T-cell (primary cell): ENCODE measurements at regions not wholly inside any gene's neighbourhood (a gene's known extent, or its start where the extent isn't known, plus 50 kb on each side); places are given as distances from the start of the nearest gene placed in this dataset.

Source experiments
- ATAC-seq, 4 experiments: fragments of 200-7000 bp in 3 of 4; fragments of 150-1000 bp in 1 of 4; cut with Tn5 transposase; replicated peaks in 1 of 4; 1 replicate in 3 of 4; 2 replicates in 1 of 4; pipeline ENCODE4 v1.10.0; 2021; ENCODE audit warnings: moderate library complexity in 3 of 4, mild to moderate bottlenecking in 2 of 4, moderate number of reproducible peaks in 1 of 4
- CTCF ChIA-PET, 2 donors: fragments of 300-600 bp; sonication (Branson Sonifier 250); formaldehyde crosslinking; loops; one replicate each; lab custom pipeline; 2022; ENCODE audit warnings: antibody characterized with exemption in 2 of 2; lab: Charles Lee
- POLR2A ChIA-PET, 2 donors: fragments of 300-600 bp; sonication (Branson Sonifier 250); formaldehyde crosslinking; loops; one replicate each; lab custom pipeline; 2022; ENCODE audit warnings: antibody characterized with exemption in 2 of 2; lab: Charles Lee
- DNase-seq, 35 experiments: peaks; one replicate each; pipeline versions ENCODE4 v3.0.0 to v3.0.0-alpha.2; 2013 to 2023
- H3K27ac ChIP-seq: one replicate; pipeline ENCODE4 v1.5.1; 2013; ENCODE audit warnings: low read length
- H3K27me3 ChIP-seq, 2 experiments: replicated peaks in 1 of 2; 1 replicate in 1 of 2; 2 replicates in 1 of 2; pipeline versions ENCODE4 v1.6.1 to v1.7.0; 2013; ENCODE audit warnings: low read length in 1 of 2, mixed read lengths in 1 of 2; ENCODE audit not compliant: control insufficient read depth in 2 of 2, insufficient read depth in 2 of 2; ENCODE audit errors: extremely low read depth in 1 of 2
- H3K36me3 ChIP-seq, 2 donors: 1 replicate in 1 of 2; 2 replicates in 1 of 2; pipeline versions ENCODE4 v1.6.1 to v1.7.0; 2013; ENCODE audit warnings: low read length in 1 of 2; ENCODE audit not compliant: control insufficient read depth in 2 of 2, insufficient read depth in 1 of 2; ENCODE audit errors: extremely low read depth in 1 of 2
- H3K4me1 ChIP-seq, 2 experiments: 1 replicate in 1 of 2; 2 replicates in 1 of 2; pipeline versions ENCODE4 v1.6.1 to v1.7.0; 2013; ENCODE audit warnings: low read length in 2 of 2, mixed read lengths in 1 of 2; ENCODE audit not compliant: insufficient read depth in 2 of 2, control insufficient read depth in 1 of 2; ENCODE audit errors: extremely low read depth in 1 of 2
- H3K4me3 ChIP-seq, 2 donors: 1 replicate in 1 of 2; 2 replicates in 1 of 2; pipeline versions ENCODE4 v1.5.1 to v1.7.0; 2013; ENCODE audit warnings: mild to moderate bottlenecking in 2 of 2, low read length in 1 of 2, moderate library complexity in 1 of 2; ENCODE audit not compliant: control insufficient read depth in 1 of 2; ENCODE audit errors: extremely low read depth in 1 of 2
- H3K9me3 ChIP-seq: 2 replicates; pipeline ENCODE4 v1.7.0; 2013
- H3K27ac Mint-ChIP-seq, 2 donors: one replicate each; pipeline ENCODE4 v1.8.0; 2020 to 2021; ENCODE audit warnings: mild to moderate bottlenecking in 2 of 2, mixed read lengths in 2 of 2
- H3K27me3 Mint-ChIP-seq, 2 donors: one replicate each; pipeline ENCODE4 v1.8.0; 2021 to 2022; ENCODE audit warnings: mixed read lengths in 2 of 2
- H3K36me3 Mint-ChIP-seq: one replicate; pipeline ENCODE4 v1.8.0; 2021; ENCODE audit warnings: mixed read lengths
- H3K4me1 Mint-ChIP-seq, 3 donors: one replicate each; pipeline ENCODE4 v1.8.0; 2020 to 2022; ENCODE audit warnings: mixed read lengths in 3 of 3, mild to moderate bottlenecking in 1 of 3
- H3K4me3 Mint-ChIP-seq, 3 donors: one replicate each; pipeline ENCODE4 v1.8.0; 2020 to 2022; ENCODE audit warnings: mild to moderate bottlenecking in 3 of 3, mixed read lengths in 3 of 3, moderate library complexity in 3 of 3
- H3K9me3 Mint-ChIP-seq, 3 donors: one replicate each; pipeline ENCODE4 v1.8.0; 2020 to 2022; ENCODE audit warnings: mixed read lengths in 3 of 3
- whole genome bisulfite sequencing: methylation state at CpG from one replicate; pipeline ENCODE4 v1.1.5; 2013; ENCODE audit warnings: missing lambda C conversion rate; ENCODE audit not compliant: insufficient coverage; 5-methylcytosine and 5-hydroxymethylcytosine counted together

- H3K27ac ChIP-seq = no peak overlapping the region
- no peak for ATAC-seq
- no peak for DNase-seq
- Mint-ChIP-seq H3K4me3 (no peak overlapping the region), H3K27ac (no peak overlapping the region), H3K27me3 (no peaks in the 10 kb centered on the region), H3K36me3 (no peaks in the 10 kb centered on the region), H3K4me1 (no peaks in the 10 kb centered on the region), H3K9me3 (no peaks in the 10 kb centered on the region)
- no peaks in the 10 kb centered on the region for H3K4me1 ChIP-seq
- no CpG with 5 or more reads among the region's 4 CpGs for WGBS
- ChIA-PET POLR2A (no interaction called here), CTCF (no interaction called here)
- no peak overlapping the region for H3K4me3 ChIP-seq
- no peaks in the 10 kb centered on the region for H3K27me3 ChIP-seq
- no peaks in the 10 kb centered on the region for H3K9me3 ChIP-seq
- no peaks in the 10 kb centered on the region for H3K36me3 ChIP-seq
Observed at GRCh38 chr18:67964462-67964861, 447.9 kb upstream of the DSEL start.

GRCh38 chr18:67961701-67962440 lies 445.4 kb upstream of the DSEL start:
- Histone ChIP-seq H3K4me3 (no peak overlapping the region), H3K4me1 (no peaks in the 10 kb centered on the region), H3K36me3 (no peaks in the 10 kb centered on the region), H3K27me3 (no peaks in the 10 kb centered on the region), H3K27ac (no peak overlapping the region), H3K9me3 (no peaks in the 10 kb centered on the region)
- H3K9me3 Mint-ChIP-seq = no peaks in the 10 kb centered on the region
- no peak overlapping the region for H3K4me3 Mint-ChIP-seq
- ChIA-PET CTCF (interaction anchor here in 1 of 2 donors (0.5 kb wide), 1 partner anchor 699 kb away, joined by 4 read pairs; no protein-coding TSS in a partner anchor), POLR2A (no interaction called here)
- ATAC-seq (no peak), DNase-seq (no peak)
- no peaks in the 10 kb centered on the region for H3K36me3 Mint-ChIP-seq
- no peaks in the 10 kb centered on the region for H3K27me3 Mint-ChIP-seq
- H3K4me1 Mint-ChIP-seq = no peaks in the 10 kb centered on the region
- WGBS = no CpG with 5 or more reads among the region's 7 CpGs
- H3K27ac Mint-ChIP-seq = no peak overlapping the region

- ChIA-PET POLR2A (no interaction called here), CTCF (no interaction called here)
- Histone ChIP-seq H3K4me1 (no peaks in the 10 kb centered on the region), H3K27ac (no peak overlapping the region), H3K4me3 (no peak overlapping the region), H3K27me3 (no peaks in the 10 kb centered on the region), H3K36me3 (no peaks in the 10 kb centered on the region), H3K9me3 (no peaks in the 10 kb centered on the region)
- H3K9me3 Mint-ChIP-seq = no peaks in the 10 kb centered on the region
- H3K27ac Mint-ChIP-seq = no peak overlapping the region
- no peak for DNase-seq
- no peaks in the 10 kb centered on the region for H3K36me3 Mint-ChIP-seq
- no peak overlapping the region for H3K4me3 Mint-ChIP-seq
- H3K4me1 Mint-ChIP-seq = no peaks in the 10 kb centered on the region
- no CpG with 5 or more reads among the region's 2 CpGs for WGBS
- H3K27me3 Mint-ChIP-seq = no peaks in the 10 kb centered on the region
- no peak for ATAC-seq
Observed at GRCh38 chr18:67957684-67958083, 441.2 kb upstream of the DSEL start.

GRCh38 chr18:67954594-67954993 lies 438.1 kb upstream of the DSEL start:
- POLR2A ChIA-PET = no interaction called here
- Mint-ChIP-seq H3K36me3 (no peaks in the 10 kb centered on the region), H3K4me1 (no peaks in the 10 kb centered on the region), H3K9me3 (no peaks in the 10 kb centered on the region), H3K27ac (no peak overlapping the region), H3K27me3 (no peaks in the 10 kb centered on the region), H3K4me3 (no peak overlapping the region)
- DNase-seq (no peak), ATAC-seq (no peak)
- no peaks in the 10 kb centered on the region for H3K9me3 ChIP-seq
- WGBS = 41% methylated on average over 2 of the region's 3 CpGs
- no peak overlapping the region for H3K4me3 ChIP-seq
- H3K27me3 ChIP-seq = no peaks in the 10 kb centered on the region
- H3K36me3 ChIP-seq = no peaks in the 10 kb centered on the region
- no peak overlapping the region for H3K27ac ChIP-seq
- CTCF ChIA-PET = no interaction called here
- H3K4me1 ChIP-seq = no peaks in the 10 kb centered on the region

GRCh38 chr18:67951137-67951536 lies 434.6 kb upstream of the DSEL start:
- no peaks in the 10 kb centered on the region for H3K27me3 ChIP-seq

GRCh38 chr18:67938660-67939059 lies 422.1 kb upstream of the DSEL start:
- no peak for DNase-seq

More at GRCh38 chr18:67951137-67951536, 434.6 kb upstream of the DSEL start:
- 93% methylated on average over 3 of the region's 7 CpGs for WGBS
- no peak overlapping the region for H3K27ac Mint-ChIP-seq
- DNase-seq = no peak
- no peaks in the 10 kb centered on the region for H3K4me1 ChIP-seq
- H3K27me3 Mint-ChIP-seq = no peaks in the 10 kb centered on the region
- H3K36me3 Mint-ChIP-seq = no peaks in the 10 kb centered on the region
- CTCF ChIA-PET = interaction anchor here in 1 of 2 donors (0.6 kb wide), 1 partner anchor 1931 kb away, joined by 3 read pairs; no protein-coding TSS in a partner anchor
- ATAC-seq = no peak
- no peak overlapping the region for H3K4me3 Mint-ChIP-seq
- no peak overlapping the region for H3K4me3 ChIP-seq
- POLR2A ChIA-PET = no interaction called here
- H3K27ac ChIP-seq = no peak overlapping the region
- H3K4me1 Mint-ChIP-seq = no peaks in the 10 kb centered on the region
- H3K9me3 Mint-ChIP-seq = no peaks in the 10 kb centered on the region
- H3K36me3 ChIP-seq = no peaks in the 10 kb centered on the region
- H3K9me3 ChIP-seq = no peaks in the 10 kb centered on the region

More at GRCh38 chr18:67938660-67939059, 422.1 kb upstream of the DSEL start:
- whole genome bisulfite sequencing = 61% methylated on average over 2 of the region's 3 CpGs
- Histone ChIP-seq H3K4me3 (no peak overlapping the region), H3K9me3 (no peaks in the 10 kb centered on the region), H3K27me3 (no peaks in the 10 kb centered on the region), H3K4me1 (no peaks in the 10 kb centered on the region), H3K27ac (no peak overlapping the region), H3K36me3 (no peaks in the 10 kb centered on the region)
- no peak for ATAC-seq
- H3K4me3 Mint-ChIP-seq = no peak overlapping the region
- H3K27me3 Mint-ChIP-seq = no peaks in the 10 kb centered on the region
- H3K4me1 Mint-ChIP-seq = no peaks in the 10 kb centered on the region
- no peaks in the 10 kb centered on the region for H3K9me3 Mint-ChIP-seq
- CTCF ChIA-PET = no interaction called here
- POLR2A ChIA-PET = no interaction called here
- no peak overlapping the region for H3K27ac Mint-ChIP-seq
- no peaks in the 10 kb centered on the region for H3K36me3 Mint-ChIP-seq
